GM21576 (cell line): ENCODE measurements at regions not wholly inside any gene's neighbourhood (a gene's known extent, or its start where the extent isn't known, plus 50 kb on each side); places are given as distances from the start of the nearest gene placed in this dataset.
A peak's percentile ranks its signal among the peaks of the same experiment; 100 is the strongest.
"Not testable (repeated sequence)": the region's sequence is repeated elsewhere in the genome, so short reads cannot be mapped to it uniquely, and the experiment has no call there.

Source experiments
- ATAC-seq: cut with Tn5 transposase; IDR thresholded peaks from one replicate; pipeline ENCODE4 v1.9.1; 2021; ENCODE audit warnings: mild to moderate bottlenecking, moderate library complexity; ENCODE audit not compliant: unreplicated experiment

DNA sequence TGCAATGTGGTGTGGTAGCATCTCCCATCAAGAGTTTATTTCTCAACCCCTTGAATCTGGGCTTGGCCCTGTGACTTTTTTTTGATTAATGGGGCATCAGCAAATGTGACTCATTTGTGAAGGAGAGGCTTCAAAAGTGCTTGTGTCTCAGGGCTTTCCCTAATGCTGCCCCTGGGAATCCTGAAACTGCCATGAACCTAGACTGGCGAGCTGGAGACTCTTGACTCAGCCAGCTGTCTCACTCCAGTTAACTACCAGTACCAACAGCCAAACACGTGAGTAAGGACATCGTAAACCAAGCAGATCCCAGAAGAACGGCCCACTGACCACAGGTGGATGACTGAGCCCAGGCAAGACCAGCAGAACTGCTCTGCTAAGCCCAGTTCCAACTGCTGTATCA, 72.8 kb upstream of the ADTRP start:
- ATAC-seq: no peak

- ATAC-seq: no peak
These were observed 70.5 kb upstream of the ADTRP start for GRCh38 chr6:11848852-11849731.

DNA sequence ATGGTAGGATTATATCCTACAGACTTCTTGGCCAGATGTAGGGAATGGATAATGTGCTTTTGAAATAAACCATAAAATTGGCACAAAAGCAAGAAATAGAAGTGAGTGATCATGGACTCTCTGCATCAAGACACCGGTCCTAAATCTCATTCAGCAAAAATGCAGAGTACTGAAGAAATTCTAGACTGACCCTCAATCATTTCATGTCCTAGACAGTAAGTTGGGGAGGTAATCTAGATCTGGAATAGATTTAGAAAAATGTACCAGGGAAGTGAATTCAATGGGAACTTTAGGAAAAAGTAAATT, 69.7 kb upstream of the ADTRP start:
- no peak for ATAC-seq

DNA sequence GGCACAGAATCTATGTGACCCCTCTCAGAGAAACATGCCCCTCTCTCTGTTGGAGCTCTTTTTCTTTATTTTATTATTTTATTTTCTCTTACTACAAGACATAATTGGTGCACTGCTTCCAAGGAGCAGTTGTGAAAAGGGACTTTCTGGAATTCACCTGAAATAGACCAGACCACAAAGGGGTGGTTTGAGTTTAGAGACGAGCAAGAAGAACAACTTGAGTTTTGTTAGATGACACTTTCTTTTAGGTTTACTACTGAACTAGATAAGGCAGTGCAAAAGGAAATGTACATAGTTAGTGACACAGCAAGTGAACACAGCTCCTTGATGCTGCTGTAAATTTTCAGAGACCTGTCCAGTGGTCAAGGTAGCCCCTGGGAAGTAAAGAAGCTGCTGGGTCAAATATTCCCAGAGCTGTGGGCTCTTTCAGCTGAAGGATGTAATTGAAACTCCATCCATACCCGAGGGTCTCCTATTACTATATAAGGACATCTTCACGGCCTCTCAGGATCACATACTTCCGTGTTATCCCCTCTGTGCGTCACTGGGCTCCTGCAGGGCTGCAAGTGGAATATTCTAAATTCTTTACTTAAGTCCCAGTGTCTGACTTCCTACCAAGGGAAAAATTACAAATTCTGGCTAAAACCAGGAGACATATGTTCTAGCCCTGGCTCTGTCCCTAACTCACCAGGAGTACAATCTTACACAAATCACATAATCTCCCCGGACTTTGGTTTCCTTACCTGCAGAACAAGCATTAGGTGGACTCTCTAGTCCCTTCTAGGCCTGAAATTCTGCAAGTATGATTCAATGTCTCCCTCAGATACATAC, 69.1 kb upstream of the ADTRP start:
- no peak for ATAC-seq

GRCh38 chr6:11847068-11847467, 68.5 kb upstream of the ADTRP start:
- ATAC-seq: not testable (repeated sequence)

- no peak for ATAC-seq
These were observed 67.3 kb upstream of the ADTRP start for GRCh38 chr6:11845664-11846577.

GRCh38 chr6:11842795-11843194, 64.2 kb upstream of the ADTRP start:
- not testable (repeated sequence) for ATAC-seq

GRCh38 chr6:11835065-11835464, 56.5 kb upstream of the ADTRP start:
- ATAC-seq: no peak

GRCh38 chr6:11833626-11834592, 55.3 kb upstream of the ADTRP start:
- peak; percentile 83 for ATAC-seq

DNA sequence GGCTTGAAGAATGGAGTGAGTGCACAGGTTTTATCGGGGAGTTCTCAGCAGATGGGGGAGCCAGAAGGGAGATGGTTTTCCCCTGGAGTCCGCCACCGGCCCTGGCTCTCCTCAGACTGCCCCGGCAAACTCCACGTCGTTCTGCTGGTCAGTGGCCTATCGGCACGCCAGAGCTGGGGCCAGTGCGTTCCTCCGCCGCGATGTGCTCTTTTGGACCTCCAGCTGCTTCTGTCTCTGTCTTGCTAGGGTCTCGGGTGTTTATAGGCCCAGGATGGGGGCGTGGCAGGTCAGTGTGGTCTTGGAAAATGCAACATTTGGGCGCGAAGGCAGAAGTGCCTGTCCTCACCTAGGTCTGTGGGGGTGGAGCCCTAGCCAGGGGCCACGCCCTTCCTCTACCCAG, 53.0 kb upstream of the ADTRP start:
- no peak for ATAC-seq

- ATAC-seq: no peak
These were observed 51.9 kb upstream of the ADTRP start for GRCh38 chr6:11830520-11830919.

- ATAC-seq: no peak
These were observed 51.5 kb upstream of the ADTRP start for GRCh38 chr6:11830105-11830504.

DNA sequence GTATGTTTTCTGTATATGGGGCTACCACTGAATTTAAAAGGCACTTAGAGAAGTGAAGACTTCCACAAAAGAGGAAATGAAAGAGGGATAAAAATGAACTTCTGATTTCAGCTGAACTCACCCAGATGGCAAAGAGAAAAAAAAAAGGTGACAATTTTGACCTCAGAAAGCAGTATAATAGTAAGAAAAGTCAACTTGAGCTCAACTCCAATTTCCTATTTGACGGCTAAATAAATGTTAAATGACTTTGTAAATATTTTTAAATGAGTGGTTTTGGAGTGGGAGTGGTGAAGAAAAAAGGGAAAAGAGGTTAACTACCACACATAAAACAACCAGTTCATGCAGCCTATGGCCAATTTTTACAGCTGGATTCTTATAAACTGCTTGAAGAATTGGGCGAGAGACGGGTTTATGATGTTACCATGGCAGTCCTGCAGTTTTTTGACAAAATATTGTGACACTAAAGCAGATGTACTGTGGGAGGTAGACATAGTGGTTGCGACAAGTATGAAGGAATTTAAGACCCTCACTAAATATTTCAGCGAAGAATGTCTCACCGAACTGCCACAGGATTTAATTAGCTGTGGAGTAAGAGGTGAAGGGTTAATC, 49.8 kb upstream of the ADTRP start:
- ATAC-seq: peak; percentile 40
